ENCODE measurements at regions not wholly inside any gene's neighbourhood (a gene's known extent, or its start where the extent isn't known, plus 50 kb on each side); places are given as distances from the start of the nearest gene placed in this dataset.
"Not testable (repeated sequence)": the region's sequence is repeated elsewhere in the genome, so short reads cannot be mapped to it uniquely, and the experiment has no call there.

DNA sequence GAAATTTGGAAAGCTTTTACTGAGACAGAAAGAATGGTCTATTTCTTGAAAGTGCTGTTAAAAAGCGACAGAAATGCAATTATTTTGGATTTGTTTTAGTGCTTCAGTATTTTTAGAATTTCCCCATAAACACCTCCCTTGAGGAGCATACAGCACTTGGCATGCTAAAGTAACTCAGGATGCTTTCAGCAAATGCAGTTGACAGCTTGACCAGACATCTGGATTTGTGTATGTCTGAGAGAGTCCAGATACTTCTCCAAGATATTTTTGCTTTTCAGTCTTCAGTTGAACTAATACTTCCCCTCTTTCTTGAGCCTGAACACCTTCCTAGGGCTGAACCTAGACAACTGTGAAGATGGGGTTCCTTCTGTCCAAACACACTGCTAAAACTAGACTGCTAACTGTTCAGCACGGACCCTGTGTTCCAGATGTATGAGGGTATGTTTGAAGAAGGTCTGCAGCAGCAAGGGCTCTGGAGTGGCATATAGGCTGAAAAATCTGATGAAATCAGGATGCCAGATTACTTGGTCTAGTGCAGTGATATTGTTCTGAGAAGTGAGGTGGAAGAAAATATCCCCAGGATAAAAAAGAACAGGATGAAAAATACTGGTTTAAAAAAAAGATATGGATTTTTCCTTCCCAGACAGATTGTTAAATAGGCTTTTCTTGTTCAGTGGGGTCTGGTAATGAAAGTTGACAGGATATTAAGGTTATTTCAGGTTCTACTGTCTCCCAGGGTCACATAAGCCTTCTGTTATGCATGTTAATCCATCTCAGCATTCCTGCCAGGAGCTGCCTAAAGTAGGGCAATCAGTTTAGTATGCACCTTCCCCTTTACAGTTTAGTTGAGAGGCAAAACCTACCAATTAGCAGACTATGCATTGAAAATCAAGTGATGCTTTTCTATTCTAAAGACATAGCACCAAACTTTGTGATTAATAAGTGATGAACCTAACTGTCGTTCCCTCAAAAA, 516.9 kb upstream of the TBL1XR1 start:
- DNase-seq (ENCODE audit: extremely low read depth, low read depth) = no peak

DNA sequence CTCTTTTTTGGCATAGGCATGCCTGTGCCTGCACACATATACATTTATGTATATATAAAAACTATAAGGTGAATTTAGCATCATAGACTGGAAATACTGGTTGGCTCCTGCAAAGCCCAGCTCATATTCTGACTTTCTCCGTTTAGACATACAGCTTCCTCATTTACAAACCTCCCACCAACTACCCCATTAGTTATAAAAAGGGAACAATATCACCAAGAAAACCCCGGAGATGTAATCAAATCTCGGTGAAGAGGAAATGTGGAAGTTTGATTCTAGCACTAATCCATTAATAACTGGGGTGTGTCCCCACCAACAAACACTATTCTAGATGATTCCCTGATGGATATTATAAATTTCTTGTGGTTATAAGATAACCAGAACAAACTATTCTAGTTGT, 517.7 kb upstream of the TBL1XR1 start:
- DNase-seq (ENCODE audit: extremely low read depth, low read depth) = no peak
- no peak overlapping the region for H3K4me3 ChIP-seq (replicated peaks; ENCODE audit: low read depth, low read length)

More for the DNA sequence above, 516.9 kb upstream of the TBL1XR1 start:
- H3K4me3 ChIP-seq (replicated peaks; ENCODE audit: low read depth, low read length) = no peak overlapping the region
- TF ChIP-seq, protein P1, sequence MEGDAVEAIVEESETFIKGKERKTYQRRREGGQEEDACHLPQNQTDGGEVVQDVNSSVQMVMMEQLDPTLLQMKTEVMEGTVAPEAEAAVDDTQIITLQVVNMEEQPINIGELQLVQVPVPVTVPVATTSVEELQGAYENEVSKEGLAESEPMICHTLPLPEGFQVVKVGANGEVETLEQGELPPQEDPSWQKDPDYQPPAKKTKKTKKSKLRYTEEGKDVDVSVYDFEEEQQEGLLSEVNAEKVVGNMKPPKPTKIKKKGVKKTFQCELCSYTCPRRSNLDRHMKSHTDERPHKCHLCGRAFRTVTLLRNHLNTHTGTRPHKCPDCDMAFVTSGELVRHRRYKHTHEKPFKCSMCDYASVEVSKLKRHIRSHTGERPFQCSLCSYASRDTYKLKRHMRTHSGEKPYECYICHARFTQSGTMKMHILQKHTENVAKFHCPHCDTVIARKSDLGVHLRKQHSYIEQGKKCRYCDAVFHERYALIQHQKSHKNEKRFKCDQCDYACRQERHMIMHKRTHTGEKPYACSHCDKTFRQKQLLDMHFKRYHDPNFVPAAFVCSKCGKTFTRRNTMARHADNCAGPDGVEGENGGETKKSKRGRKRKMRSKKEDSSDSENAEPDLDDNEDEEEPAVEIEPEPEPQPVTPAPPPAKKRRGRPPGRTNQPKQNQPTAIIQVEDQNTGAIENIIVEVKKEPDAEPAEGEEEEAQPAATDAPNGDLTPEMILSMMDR (IDR thresholded peaks at IDR 0.05; ENCODE audit: low read depth, low read length, missing control alignments) = no peak

DNA sequence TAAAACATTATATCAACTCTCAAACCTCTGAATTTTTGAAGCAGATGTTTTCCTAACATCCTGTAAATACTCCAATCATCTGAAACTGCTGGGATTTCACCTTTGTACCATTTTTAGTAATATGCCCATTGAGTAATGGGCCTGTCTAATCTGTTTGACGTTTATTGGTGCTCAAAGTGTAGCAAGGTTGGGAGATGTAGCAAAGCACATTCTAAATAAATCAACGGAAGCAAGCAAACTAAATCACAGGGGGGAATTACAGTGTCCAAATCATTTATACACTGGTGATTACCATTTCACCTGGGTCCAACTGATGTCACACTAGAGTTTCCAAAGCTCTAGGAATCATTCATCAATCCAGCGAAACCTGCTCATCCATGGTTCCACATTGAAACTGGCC, 518.7 kb upstream of the TBL1XR1 start:
- no peak overlapping the region for H3K4me3 ChIP-seq (replicated peaks; ENCODE audit: low read depth, low read length)
- no peak for DNase-seq (ENCODE audit: extremely low read depth, low read depth)
- TF ChIP-seq, protein P1 (IDR thresholded peaks at IDR 0.05; ENCODE audit: low read depth, low read length, missing control alignments) = no peak

More for the DNA sequence above, 517.7 kb upstream of the TBL1XR1 start:
- TF ChIP-seq, protein P1 (IDR thresholded peaks at IDR 0.05; ENCODE audit: low read depth, low read length, missing control alignments) = no peak

DNA sequence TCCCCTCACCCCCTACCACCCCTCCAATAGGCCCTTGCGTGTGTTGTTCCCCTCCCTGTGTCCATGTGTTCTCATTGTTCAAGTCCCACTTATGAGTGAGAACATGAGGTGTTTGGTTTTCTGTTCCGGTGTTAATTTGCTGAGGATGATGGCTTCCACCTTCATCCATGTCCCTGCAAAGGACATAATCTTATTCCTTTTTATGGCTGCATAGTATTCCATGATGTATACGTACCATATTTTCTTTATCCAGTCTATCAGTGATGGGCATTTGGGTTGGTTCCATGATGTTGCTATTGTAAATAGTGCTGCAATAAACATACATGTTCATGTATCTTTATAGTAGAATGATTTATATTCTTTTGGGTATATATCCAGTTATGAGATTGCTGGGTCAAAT, 523.6 kb upstream of the TBL1XR1 start:
- not testable (repeated sequence) for DNase-seq (ENCODE audit: extremely low read depth, low read depth); H3K4me3 ChIP-seq (replicated peaks; ENCODE audit: low read depth, low read length)

DNA sequence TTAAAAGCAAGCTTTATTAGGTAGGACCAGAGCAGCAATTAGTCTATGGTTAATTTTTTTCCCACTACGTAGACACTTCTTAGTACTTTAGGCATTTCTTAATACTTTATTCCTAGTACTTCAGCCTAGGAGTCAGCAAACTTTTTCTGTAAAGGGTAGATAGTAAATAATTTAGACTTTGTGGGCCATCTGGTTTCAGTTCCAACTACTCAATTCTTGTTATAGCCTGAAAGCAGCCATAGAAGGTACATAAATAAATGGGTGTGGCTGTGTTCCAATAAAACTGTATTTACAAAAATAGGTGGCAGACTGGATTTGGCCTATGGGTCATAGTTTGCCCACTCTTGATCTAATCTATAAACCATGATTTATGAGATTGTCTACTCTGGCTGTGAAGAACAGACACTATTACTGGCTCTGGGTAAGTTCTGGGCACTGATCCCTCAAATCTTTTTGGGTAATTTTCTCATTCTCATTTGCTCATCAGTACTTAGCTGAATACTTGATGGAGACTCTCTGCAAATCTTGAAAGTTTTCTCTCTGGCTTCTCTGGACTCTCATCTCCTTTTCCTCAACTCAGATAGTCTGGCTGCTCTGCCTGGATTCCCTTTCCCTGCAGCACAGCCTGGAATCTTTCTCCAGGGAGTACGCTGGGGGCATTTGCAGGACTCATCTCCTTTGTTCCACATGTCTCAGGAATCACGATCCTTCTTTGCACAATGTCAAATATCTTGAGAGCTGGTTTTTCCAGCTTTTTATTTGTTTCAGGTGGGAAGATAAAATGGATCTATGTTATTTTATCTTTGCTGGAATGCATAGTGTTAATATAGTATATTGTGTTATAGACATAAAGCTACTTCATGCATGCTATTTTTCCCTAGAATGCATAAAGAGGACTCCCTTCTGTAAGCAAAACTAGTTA, 524.8 kb upstream of the TBL1XR1 start:
- DNase-seq (ENCODE audit: extremely low read depth, low read depth) = no peak
- TF ChIP-seq, protein P1 (IDR thresholded peaks at IDR 0.05; ENCODE audit: low read depth, low read length, missing control alignments) = no peak
- no peak overlapping the region for H3K4me3 ChIP-seq (replicated peaks; ENCODE audit: low read depth, low read length)

DNA sequence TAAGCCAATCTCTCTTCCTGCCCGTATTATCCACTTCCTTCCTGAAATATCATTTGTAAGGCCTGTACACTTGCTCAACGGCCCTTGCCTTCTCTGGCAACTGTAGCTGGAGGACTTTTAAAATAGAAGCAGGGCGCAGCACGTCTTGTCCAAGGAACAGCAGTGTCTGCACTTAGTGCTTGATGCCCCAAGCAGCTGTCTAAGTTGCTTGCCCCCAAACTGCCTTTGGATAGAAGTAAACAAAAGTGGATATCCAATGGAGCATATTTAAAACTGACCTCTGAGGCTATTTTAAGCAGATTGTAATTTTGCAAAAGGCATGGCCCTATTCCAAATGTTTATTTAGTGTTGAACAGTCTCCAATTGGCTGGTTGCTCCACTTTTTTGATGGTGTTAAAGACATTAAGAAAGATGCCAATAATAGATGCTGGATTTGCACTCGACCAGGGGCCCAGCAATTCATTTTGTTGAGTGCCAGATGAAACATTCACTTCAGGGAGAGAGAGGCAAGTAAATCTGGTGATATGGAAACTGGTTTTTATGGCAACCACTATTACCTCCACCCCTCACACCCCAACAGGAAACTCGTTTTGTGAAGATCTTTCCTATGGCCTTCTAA, 526.8 kb upstream of the TBL1XR1 start:
- TF ChIP-seq, protein P1 (IDR thresholded peaks at IDR 0.05; ENCODE audit: low read depth, low read length, missing control alignments) = no peak
- no peak overlapping the region for H3K4me3 ChIP-seq (replicated peaks; ENCODE audit: low read depth, low read length)
- no peak for DNase-seq (ENCODE audit: extremely low read depth, low read depth)

All from HFF-Myc (cell line).